OCI-LY7 (cell line): ENCODE measurements at regions not wholly inside any gene's neighbourhood (a gene's known extent, or its start where the extent isn't known, plus 50 kb on each side); places are given as distances from the start of the nearest gene placed in this dataset.

ENCODE experiments used
- EZH2phosphoT487 ChIP-seq: fragments of 200-600 bp; sonication (generic); IDR thresholded peaks from 2 replicates; pipeline ENCODE4 v1.6.1; 2018; ENCODE audit warnings: low read depth, borderline replicate concordance, mild to moderate bottlenecking, mixed run types, antibody characterized with exemption, low read length, moderate library complexity, mixed read lengths
- TF ChIP-seq, protein P1 (sequence below): fragments of 200-600 bp; sonication (generic); conservative IDR thresholded peaks from 2 replicates; pipeline ENCODE4 v1.5.1; 2014; ENCODE audit warnings: mild to moderate bottlenecking, antibody characterized with exemption, low read length, moderate library complexity, mixed read lengths

DNA sequence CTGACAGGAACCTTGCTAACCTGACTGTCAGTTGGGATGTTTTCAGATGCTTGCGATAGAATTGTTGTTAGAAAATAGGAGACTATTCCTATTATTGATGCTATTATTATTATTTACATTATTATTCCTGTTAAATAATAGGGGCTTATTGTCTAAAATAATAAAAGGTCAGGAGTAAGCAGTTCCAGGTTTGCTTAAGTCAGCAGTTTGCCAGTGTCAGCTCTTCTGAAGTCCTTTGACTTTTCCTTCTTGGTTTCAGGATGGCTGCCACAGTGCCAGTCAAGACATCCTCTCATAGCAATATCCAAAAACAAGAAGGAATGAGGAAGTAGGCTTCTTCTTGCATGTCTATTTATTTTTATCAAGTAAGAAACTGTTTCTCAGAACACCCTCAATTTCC, 141.7 kb upstream of the MARCHF11 start:
- TF ChIP-seq, protein P1, sequence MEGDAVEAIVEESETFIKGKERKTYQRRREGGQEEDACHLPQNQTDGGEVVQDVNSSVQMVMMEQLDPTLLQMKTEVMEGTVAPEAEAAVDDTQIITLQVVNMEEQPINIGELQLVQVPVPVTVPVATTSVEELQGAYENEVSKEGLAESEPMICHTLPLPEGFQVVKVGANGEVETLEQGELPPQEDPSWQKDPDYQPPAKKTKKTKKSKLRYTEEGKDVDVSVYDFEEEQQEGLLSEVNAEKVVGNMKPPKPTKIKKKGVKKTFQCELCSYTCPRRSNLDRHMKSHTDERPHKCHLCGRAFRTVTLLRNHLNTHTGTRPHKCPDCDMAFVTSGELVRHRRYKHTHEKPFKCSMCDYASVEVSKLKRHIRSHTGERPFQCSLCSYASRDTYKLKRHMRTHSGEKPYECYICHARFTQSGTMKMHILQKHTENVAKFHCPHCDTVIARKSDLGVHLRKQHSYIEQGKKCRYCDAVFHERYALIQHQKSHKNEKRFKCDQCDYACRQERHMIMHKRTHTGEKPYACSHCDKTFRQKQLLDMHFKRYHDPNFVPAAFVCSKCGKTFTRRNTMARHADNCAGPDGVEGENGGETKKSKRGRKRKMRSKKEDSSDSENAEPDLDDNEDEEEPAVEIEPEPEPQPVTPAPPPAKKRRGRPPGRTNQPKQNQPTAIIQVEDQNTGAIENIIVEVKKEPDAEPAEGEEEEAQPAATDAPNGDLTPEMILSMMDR = no peak
- TF ChIP-seq EZH2phosphoT487 = no peak
